ENCODE measurements at regions not wholly inside any gene's neighbourhood (a gene's known extent, or its start where the extent isn't known, plus 50 kb on each side); places are given as distances from the start of the nearest gene placed in this dataset.
"Not testable (repeated sequence)": the region's sequence is repeated elsewhere in the genome, so short reads cannot be mapped to it uniquely, and the experiment has no call there.

GRCh38 chr3:75840160-75840559 lies 54.8 kb upstream of the ZNF717 start:
- H3K4me3 ChIP-seq, H3K9me3 ChIP-seq, DNase-seq, H3K27ac ChIP-seq, H3K36me3 ChIP-seq, H3K4me1 ChIP-seq, H3K27me3 ChIP-seq: not testable (repeated sequence)

GRCh38 chr3:75850301-75851008 lies 65.1 kb upstream of the ZNF717 start:
- H3K27me3 ChIP-seq, H3K9me3 ChIP-seq, DNase-seq, H3K4me1 ChIP-seq, H3K36me3 ChIP-seq, H3K27ac ChIP-seq, H3K4me3 ChIP-seq: not testable (repeated sequence)

GRCh38 chr3:75863130-75863529 lies 77.8 kb upstream of the ZNF717 start:
- Histone ChIP-seq H3K4me3 (no peak overlapping the region), H3K36me3 (no peaks in the 10 kb centered on the region), H3K4me1 (no peaks in the 10 kb centered on the region), H3K9me3 (no peaks in the 10 kb centered on the region), H3K27me3 (no peaks in the 10 kb centered on the region), H3K27ac (no peak overlapping the region)
- TF ChIP-seq POLR2A (IDR thresholded peaks at IDR 0.05) (no peak), CTCF (IDR thresholded peaks at IDR 0.05) (no peak)
- DNase-seq: no peak

- Histone ChIP-seq H3K4me3 (no peak overlapping the region), H3K4me1 (no peaks in the 10 kb centered on the region), H3K27ac (no peak overlapping the region), H3K36me3 (no peaks in the 10 kb centered on the region), H3K27me3 (no peaks in the 10 kb centered on the region), H3K9me3 (no peaks in the 10 kb centered on the region)
- DNase-seq: no peak
- TF ChIP-seq POLR2A (IDR thresholded peaks at IDR 0.05) (no peak), CTCF (IDR thresholded peaks at IDR 0.05) (no peak)
Measured at GRCh38 chr3:75863878-75864277, 78.5 kb upstream of the ZNF717 start.

GRCh38 chr3:75883719-75884118 lies 98.4 kb upstream of the ZNF717 start:
- not testable (repeated sequence) for DNase-seq, H3K27me3 ChIP-seq, H3K27ac ChIP-seq, H3K36me3 ChIP-seq, H3K4me3 ChIP-seq, H3K9me3 ChIP-seq, H3K4me1 ChIP-seq

- no peak for TF ChIP-seq POLR2A (IDR thresholded peaks at IDR 0.05)
- no peak for TF ChIP-seq CTCF (IDR thresholded peaks at IDR 0.05)
- H3K36me3 ChIP-seq: no peaks in the 10 kb centered on the region
- H3K4me3 ChIP-seq: no peak overlapping the region
- H3K9me3 ChIP-seq: no peaks in the 10 kb centered on the region
- no peaks in the 10 kb centered on the region for H3K27me3 ChIP-seq
- no peaks in the 10 kb centered on the region for H3K4me1 ChIP-seq
- no peak for DNase-seq
- H3K27ac ChIP-seq: no peak overlapping the region
Measured at GRCh38 chr3:75886971-75887526, 101.7 kb upstream of the ZNF717 start.

- no peak for DNase-seq
- no peak overlapping the region for H3K27ac ChIP-seq
- H3K4me3 ChIP-seq: no peak overlapping the region
- H3K4me1 ChIP-seq: no peaks in the 10 kb centered on the region
- H3K9me3 ChIP-seq: no peaks in the 10 kb centered on the region
- H3K27me3 ChIP-seq: no peaks in the 10 kb centered on the region
- TF ChIP-seq POLR2A (IDR thresholded peaks at IDR 0.05) (no peak), CTCF (IDR thresholded peaks at IDR 0.05) (no peak)
- no peaks in the 10 kb centered on the region for H3K36me3 ChIP-seq
Measured at GRCh38 chr3:75894234-75894633, 108.9 kb upstream of the ZNF717 start.

All from Peyer's patch (tissue), 4 donors.